Duodenal mucosa (tissue), 2 donors: ENCODE measurements at regions not wholly inside any gene's neighbourhood (a gene's known extent, or its start where the extent isn't known, plus 50 kb on each side); places are given as distances from the start of the nearest gene placed in this dataset.

ENCODE experiments used
- H3K27ac ChIP-seq: one replicate; pipeline ENCODE4 v1.7.0; 2013; ENCODE audit warnings: low read depth, low read length
- H3K27me3 ChIP-seq, 2 donors: one replicate each; pipeline ENCODE4 v1.7.0; 2013; ENCODE audit warnings: low read length in 2 of 2, control low read depth in 1 of 2; ENCODE audit not compliant: insufficient read depth in 2 of 2, control insufficient read depth in 1 of 2
- H3K36me3 ChIP-seq, 2 donors: one replicate each; pipeline ENCODE4 v1.7.0; 2013; ENCODE audit warnings: low read length in 2 of 2, control low read depth in 1 of 2; ENCODE audit not compliant: insufficient read depth in 2 of 2, control insufficient read depth in 1 of 2
- H3K4me1 ChIP-seq, 2 donors: one replicate each; pipeline ENCODE4 v1.7.0; 2013; ENCODE audit warnings: low read length in 2 of 2, control low read depth in 1 of 2; ENCODE audit not compliant: insufficient read depth in 2 of 2, control insufficient read depth in 1 of 2
- H3K4me3 ChIP-seq, 2 donors: one replicate each; pipeline ENCODE4 v1.7.0; 2013; ENCODE audit warnings: low read length in 2 of 2, low read depth in 1 of 2
- H3K9ac ChIP-seq, 2 donors: one replicate each; pipeline ENCODE4 v1.7.0; 2013; ENCODE audit warnings: low read length in 2 of 2, low read depth in 1 of 2
- H3K9me3 ChIP-seq, 2 donors: one replicate each; pipeline ENCODE4 v1.7.0; 2013; ENCODE audit warnings: low read length in 2 of 2, control low read depth in 1 of 2; ENCODE audit not compliant: control insufficient read depth in 1 of 2

GRCh38 chr1:191695865-191696264 lies 462.4 kb upstream of the RGS18 start:
- no peak overlapping the region for H3K27ac ChIP-seq

GRCh38 chr1:191696354-191696753 lies 461.9 kb upstream of the RGS18 start:
- Histone ChIP-seq H3K9me3 (no peaks in the 10 kb centered on the region), H3K4me3 (no peak overlapping the region), H3K9ac (no peak overlapping the region), H3K27me3 (no peaks in the 10 kb centered on the region), H3K27ac (no peak overlapping the region), H3K36me3 (no peaks in the 10 kb centered on the region), H3K4me1 (no peaks in the 10 kb centered on the region)

More at GRCh38 chr1:191695865-191696264, 462.4 kb upstream of the RGS18 start:
- Histone ChIP-seq H3K4me1 (no peaks in the 10 kb centered on the region), H3K9me3 (no peaks in the 10 kb centered on the region), H3K27me3 (no peaks in the 10 kb centered on the region), H3K4me3 (no peak overlapping the region), H3K36me3 (no peaks in the 10 kb centered on the region), H3K9ac (no peak overlapping the region)

GRCh38 chr1:191697556-191697955 lies 460.7 kb upstream of the RGS18 start:
- no peaks in the 10 kb centered on the region for H3K36me3 ChIP-seq
- no peak overlapping the region for H3K9ac ChIP-seq
- no peaks in the 10 kb centered on the region for H3K9me3 ChIP-seq
- H3K27me3 ChIP-seq: no peaks in the 10 kb centered on the region
- H3K4me3 ChIP-seq: no peak overlapping the region
- no peak overlapping the region for H3K27ac ChIP-seq
- H3K4me1 ChIP-seq: no peaks in the 10 kb centered on the region

- no peak overlapping the region for H3K4me3 ChIP-seq
- no peaks in the 10 kb centered on the region for H3K36me3 ChIP-seq
- no peak overlapping the region for H3K9ac ChIP-seq
- no peaks in the 10 kb centered on the region for H3K9me3 ChIP-seq
- no peak overlapping the region for H3K27ac ChIP-seq
- no peaks in the 10 kb centered on the region for H3K27me3 ChIP-seq
- H3K4me1 ChIP-seq: no peaks in the 10 kb centered on the region
Observed at GRCh38 chr1:191698246-191698645, 460.0 kb upstream of the RGS18 start.

GRCh38 chr1:191699343-191699742 lies 458.9 kb upstream of the RGS18 start:
- no peak overlapping the region for H3K27ac ChIP-seq
- no peaks in the 10 kb centered on the region for H3K36me3 ChIP-seq
- no peaks in the 10 kb centered on the region for H3K4me1 ChIP-seq
- no peak overlapping the region for H3K9ac ChIP-seq
- H3K27me3 ChIP-seq: no peaks in the 10 kb centered on the region
- no peaks in the 10 kb centered on the region for H3K9me3 ChIP-seq
- no peak overlapping the region for H3K4me3 ChIP-seq

GRCh38 chr1:191700922-191701321 lies 457.3 kb upstream of the RGS18 start:
- Histone ChIP-seq H3K4me1 (no peaks in the 10 kb centered on the region), H3K27ac (no peak overlapping the region), H3K4me3 (no peak overlapping the region), H3K27me3 (no peaks in the 10 kb centered on the region), H3K36me3 (no peaks in the 10 kb centered on the region), H3K9me3 (no peaks in the 10 kb centered on the region), H3K9ac (no peak overlapping the region)

- Histone ChIP-seq H3K36me3 (no peaks in the 10 kb centered on the region), H3K9ac (no peak overlapping the region), H3K4me3 (no peak overlapping the region)
Observed at GRCh38 chr1:191702124-191702523, 456.1 kb upstream of the RGS18 start.

GRCh38 chr1:191707288-191707687 lies 451.0 kb upstream of the RGS18 start:
- Histone ChIP-seq H3K9ac (no peak overlapping the region), H3K4me1 (no peaks in the 10 kb centered on the region), H3K27me3 (no peaks in the 10 kb centered on the region), H3K9me3 (no peaks in the 10 kb centered on the region), H3K4me3 (no peak overlapping the region), H3K27ac (no peak overlapping the region), H3K36me3 (no peaks in the 10 kb centered on the region)

More at GRCh38 chr1:191702124-191702523, 456.1 kb upstream of the RGS18 start:
- H3K4me1 ChIP-seq: no peaks in the 10 kb centered on the region
- H3K27me3 ChIP-seq: no peaks in the 10 kb centered on the region
- H3K27ac ChIP-seq: no peak overlapping the region
- no peaks in the 10 kb centered on the region for H3K9me3 ChIP-seq

GRCh38 chr1:191709215-191709614 lies 449.0 kb upstream of the RGS18 start:
- H3K9me3 ChIP-seq: no peaks in the 10 kb centered on the region
- no peaks in the 10 kb centered on the region for H3K4me1 ChIP-seq
- no peak overlapping the region for H3K9ac ChIP-seq
- H3K4me3 ChIP-seq: no peak overlapping the region
- no peaks in the 10 kb centered on the region for H3K27me3 ChIP-seq
- no peak overlapping the region for H3K27ac ChIP-seq
- no peaks in the 10 kb centered on the region for H3K36me3 ChIP-seq

GRCh38 chr1:191711961-191712360 lies 446.3 kb upstream of the RGS18 start:
- H3K9me3 ChIP-seq: no peaks in the 10 kb centered on the region
- no peaks in the 10 kb centered on the region for H3K36me3 ChIP-seq
- no peaks in the 10 kb centered on the region for H3K4me1 ChIP-seq
- H3K4me3 ChIP-seq: no peak overlapping the region
- no peak overlapping the region for H3K9ac ChIP-seq
- no peaks in the 10 kb centered on the region for H3K27me3 ChIP-seq
- H3K27ac ChIP-seq: no peak overlapping the region

GRCh38 chr1:191714845-191715244 lies 443.4 kb upstream of the RGS18 start:
- H3K27me3 ChIP-seq: no peaks in the 10 kb centered on the region
- H3K9me3 ChIP-seq: no peaks in the 10 kb centered on the region
- H3K36me3 ChIP-seq: no peaks in the 10 kb centered on the region
- no peaks in the 10 kb centered on the region for H3K4me1 ChIP-seq
- H3K27ac ChIP-seq: no peak overlapping the region
- no peak overlapping the region for H3K4me3 ChIP-seq
- H3K9ac ChIP-seq: no peak overlapping the region
